ENCODE measurements at regions not wholly inside any gene's neighbourhood (a gene's known extent, or its start where the extent isn't known, plus 50 kb on each side); places are given as distances from the start of the nearest gene placed in this dataset.

DNA sequence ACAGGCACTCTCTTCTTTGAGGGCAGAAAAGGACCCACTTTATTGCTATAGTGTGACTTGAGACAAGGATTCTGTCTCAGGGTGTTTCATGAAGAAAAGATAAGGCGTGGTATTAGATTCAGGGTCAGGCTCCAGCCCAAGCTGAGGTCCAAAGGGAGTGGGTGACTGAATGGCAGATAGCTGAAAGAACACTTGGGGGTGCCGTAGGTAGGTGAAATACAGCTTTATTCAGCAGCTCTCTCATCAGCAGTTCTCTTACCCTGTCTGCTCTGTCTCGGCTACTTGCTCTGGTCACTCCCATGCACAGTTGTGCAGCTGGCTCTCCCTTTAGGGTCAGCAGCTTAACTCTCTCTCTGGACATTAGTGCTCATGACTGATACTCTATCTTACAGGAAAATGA is 379.9 kb downstream of the LPIN1 start:
- DNase-seq, result no peak

DNA sequence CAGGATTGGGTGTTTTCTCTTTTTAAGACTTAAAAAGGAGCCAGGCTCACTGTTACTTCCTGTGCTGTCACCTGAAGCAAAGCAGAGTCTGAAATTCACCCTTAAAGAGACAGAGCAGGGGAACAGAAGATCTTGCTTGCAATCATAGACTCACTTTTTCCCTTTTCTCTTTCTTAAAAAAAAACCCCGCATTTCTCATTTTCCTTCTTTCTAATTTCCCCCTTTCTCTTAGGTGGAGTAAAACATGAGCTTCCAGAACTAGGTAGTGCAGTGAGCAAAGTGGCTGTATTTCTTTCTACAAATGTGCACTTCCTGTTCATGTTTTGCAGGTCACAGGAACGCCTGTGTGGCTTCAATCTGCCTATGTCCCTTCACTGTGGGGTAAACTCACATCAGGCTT is 381.2 kb downstream of the LPIN1 start:
- no peak for DNase-seq

DNA sequence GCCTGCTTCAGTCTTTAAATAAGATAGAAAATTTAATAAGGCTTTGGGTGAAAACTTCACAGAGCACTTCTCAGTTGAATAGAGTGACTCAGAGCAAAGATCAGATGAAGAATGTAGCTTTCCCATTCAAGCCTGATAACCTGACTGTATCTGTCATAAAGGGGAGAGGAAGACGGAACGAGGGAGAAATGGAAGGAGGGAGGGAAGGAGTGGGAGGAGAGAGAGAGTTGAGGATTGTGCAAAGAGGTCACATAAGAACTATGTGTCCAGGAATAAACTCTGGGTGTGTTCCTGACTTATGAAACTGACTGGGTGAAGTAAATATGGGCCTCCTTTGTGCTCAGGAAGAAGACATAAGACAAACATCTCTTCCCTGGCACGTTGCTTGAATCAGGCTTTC is 385.5 kb downstream of the LPIN1 start:
- no peak for DNase-seq

DNA sequence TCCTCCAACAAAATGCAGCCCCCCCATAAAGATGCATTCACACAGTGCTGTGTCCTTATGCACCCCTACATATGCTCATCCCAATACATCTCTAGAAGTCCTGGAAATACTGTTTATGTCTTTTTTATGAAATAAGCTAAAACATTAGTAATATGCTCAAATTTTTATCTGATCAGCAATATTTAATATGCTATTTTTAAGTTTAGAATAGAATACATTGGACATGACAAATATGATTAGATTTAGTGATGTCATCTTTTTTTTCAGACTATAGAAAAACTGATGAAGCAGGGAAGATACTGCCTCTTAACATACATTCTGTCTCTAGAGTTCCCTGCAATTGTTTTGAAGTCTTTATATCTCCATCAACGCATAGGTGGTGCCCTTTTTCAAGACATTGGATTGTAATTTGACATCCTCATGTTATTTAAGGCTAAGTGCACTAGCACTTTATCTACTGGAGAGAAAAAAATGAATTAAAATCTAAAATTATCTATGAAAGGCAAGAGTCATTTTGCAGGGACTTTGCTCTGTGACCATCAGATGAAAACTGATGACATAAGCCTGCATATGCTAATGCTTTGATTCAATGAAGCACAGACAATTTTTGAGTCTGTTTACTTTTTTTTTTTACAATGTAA is 395.3 kb downstream of the LPIN1 start:
- DNase-seq, result no peak

DNA sequence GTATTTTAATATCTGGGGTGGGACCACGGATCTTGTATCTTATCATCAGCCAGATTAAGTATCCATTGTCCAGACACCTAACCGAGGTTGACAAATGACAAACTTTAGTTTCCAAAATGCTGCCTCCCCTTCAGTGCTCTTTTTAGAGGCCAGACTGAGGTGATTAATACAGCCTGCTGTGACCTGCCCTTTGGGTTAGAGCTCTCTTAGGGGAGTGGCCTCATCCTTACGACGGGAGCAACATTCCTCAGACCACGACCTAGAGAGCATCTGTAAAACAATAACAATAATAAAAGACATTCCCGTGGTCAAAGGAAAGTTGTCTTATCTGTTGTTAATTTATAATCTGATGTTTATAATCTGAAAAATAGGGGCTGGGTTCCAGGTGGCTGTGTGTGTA is 405.3 kb downstream of the LPIN1 start:
- DNase-seq, result no peak

DNA sequence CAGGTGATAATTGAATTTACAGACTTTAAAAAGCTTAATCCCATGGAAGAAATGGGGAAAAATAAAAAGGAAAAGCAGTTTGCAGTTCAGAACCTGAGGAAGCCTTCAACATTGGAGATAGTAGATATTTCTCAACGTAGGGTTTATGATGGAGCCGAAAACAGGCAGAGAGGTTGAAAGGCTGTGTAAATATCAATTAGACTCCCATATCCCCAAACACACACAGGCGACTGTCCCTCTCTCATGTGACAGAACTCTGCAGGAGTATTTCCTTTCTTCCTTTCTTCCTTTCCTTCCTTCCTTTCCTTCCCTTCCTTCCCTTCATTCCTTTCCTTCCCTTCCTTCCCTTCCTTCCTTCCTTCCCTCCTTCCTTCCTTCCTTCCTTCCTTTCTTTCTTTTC is 406.5 kb downstream of the LPIN1 start:
- no peak for DNase-seq

DNA sequence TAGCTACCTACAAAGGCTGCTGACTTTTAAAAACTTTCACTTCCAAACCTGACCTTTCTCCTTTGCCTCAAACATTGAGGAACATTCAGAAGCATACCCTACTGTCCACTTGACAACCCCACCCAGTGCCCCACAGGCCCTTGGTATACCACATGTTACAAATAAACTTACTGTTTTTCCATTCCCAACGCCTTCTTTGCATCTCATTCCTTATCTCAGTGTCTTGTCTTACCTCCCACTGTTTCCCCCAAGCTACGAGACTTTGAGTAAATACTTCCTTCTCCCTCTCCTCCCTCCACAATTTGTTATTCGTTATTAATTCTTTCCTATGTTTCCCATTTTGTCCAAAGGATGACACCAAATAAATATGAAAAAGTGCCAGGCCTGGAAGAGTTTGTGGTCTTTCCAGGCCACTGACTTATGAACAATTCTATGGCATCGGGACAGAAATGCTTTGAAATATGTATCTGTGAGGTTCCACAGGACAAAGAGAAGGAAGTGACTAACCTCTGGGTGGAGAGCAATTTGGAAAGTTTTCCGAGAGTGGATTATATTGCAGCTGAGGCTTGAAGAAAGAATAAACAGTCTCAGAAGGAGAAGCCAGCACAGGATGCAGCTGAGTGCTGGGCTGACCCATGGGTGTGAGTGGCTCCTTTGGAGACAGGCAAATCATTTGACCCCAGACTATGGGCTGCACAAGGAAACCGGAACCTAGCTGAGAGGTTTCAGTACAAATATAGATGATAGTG is 409.0 kb downstream of the LPIN1 start:
- no peak for DNase-seq

DNA sequence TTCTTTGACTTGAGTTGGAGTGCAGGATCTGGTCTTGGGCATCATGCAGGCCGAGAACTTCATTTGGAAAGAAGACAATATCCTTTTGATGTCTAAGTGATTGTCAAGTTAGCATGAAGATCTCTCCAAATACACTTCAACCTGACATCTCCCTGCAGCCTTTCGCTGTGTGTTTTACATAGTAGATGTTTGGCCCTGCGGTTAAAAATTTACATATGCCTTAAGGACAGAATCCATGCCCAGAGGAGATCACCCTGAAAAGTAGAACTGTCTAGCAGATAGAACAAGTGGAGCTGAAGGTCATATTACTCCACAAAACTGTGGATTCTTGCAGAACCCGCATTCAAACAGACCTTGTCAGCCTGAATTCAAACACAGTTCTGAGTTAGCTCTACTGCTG is 409.9 kb downstream of the LPIN1 start:
- DNase-seq, result no peak

DNA sequence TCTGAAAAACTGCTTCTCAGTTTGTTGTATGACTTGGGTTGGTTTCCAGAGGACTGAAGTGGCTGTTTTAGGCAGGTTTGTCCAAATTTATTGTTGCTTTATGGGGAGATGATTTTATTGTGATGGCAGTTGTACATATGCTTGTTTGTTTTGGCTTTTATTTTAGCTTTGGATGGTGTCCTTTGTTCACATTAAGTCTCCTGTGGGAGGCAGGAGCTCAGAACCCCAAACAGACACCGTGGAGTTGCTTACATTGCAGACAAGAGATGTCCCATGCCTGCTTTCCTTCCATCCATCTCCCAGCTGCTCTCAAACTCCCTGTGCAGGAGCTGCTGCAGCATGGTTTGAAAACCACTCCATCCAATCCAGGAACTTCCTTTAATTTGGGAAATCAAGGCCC is 414.7 kb downstream of the LPIN1 start:
- no peak for DNase-seq

DNA sequence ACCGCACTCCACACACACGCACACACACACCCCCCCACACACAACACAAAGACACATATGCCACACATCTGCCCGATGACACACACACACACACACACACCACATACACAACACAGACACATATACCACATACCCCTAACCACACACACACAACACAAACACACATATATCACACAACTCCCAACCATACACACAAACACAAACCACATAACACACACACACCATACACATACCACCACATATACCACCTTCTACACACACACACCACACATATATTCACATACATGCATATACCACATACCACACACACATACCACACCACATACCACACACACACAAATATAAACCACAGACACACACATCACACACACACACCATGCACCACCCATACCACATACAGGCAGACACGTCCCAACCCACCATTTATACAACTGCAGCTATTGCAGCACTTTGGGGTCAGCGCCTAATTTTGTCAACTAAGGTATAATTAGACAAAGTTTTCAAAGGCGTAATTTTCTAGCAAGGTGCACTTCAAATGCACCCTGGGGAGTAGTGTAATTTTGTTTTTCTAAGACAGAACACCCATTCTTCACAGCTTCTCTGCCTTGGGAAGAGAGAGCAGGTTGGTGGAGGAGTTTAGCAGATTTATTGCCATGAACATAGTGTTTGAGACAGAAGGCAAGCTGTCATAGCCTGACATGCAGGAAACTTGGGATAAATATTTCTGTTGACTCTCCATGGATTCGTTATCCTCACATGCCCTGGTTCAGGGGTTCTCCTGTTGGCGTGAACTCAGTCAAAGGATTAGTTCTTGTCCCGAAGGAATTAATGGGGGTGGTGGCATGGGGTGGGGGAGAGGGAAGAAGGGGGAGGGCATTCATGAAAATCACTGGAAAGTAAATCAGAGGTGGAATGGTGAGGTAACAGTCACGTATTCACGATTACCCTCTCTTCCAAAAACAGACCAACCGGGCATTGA is 416.1 kb downstream of the LPIN1 start:
- DNase-seq, result no peak

DNA sequence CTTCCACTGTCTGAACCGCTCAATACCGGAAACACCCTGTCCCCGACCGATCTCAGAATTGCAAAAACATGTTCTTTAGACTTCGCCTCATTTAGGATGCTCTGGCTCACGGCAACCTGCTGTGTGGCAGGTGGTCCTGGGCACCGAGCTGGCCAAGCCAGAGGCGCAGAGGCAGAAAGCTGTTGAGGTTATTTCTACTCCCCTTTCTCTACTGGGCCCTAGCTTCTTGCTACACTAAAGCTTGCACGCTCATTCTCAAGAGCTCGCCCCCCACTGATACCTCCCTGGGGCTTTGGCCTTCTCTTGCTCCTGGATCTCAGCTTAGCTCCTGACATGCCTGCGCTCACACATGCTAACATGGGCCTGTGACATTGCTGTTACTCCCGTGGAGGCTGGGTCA is 417.4 kb downstream of the LPIN1 start:
- DNase-seq, result no peak

DNA sequence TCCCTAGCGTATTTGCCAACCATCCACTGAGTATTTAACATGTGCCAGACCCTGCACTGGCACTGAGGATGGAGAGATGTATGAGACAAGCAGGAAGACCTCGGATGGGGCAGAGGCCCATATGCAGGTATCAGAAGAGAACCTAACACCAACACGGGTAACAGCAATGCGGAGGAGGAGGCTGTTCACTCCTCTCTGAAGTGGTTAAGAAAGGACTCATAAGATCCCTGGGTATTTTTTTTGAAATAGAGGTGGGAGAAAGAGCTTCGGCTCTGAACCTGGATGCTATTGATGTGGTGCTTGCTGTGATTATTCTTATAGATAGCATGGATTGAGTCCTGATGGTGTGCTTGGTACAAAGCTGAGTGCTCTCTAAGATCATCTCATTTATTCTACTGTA is 418.3 kb downstream of the LPIN1 start:
- DNase-seq, result no peak

DNA sequence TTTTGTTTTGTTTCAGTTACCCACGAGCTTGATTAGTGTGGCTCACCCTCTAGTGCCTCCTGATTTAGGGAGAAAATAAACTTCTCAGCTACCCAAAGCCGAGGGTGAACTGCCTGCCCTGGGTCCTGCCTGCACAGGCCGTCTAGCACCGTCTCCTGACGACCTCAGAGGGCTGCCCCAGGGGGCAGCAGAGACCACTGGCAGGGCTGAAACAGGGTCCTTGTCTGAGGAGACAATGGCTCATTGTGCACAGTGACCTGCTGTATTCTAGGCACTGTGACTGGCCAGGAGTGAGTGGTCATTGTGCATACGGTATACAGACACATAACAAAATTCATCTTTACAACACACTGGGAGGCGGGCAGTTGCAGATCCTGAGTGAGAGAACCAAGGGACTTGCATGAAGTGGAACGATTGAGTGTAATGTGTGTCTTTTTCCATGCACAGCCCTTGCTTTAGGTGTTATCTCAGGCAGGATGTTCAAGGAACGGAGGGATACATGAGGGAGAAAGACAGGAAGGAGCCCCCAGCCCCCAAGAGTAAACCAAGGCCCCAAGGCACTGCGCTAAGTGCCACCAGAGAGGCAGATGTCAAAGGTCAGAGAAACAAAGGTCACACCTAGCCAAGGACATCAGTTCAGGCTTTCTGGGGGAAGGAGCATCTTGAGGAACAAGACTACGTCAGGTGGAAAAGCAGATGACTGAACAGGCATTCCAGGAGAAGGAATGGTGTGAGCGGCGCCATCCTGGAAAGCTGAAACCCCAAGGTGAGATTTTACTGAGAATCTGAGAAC is 421.3 kb downstream of the LPIN1 start:
- DNase-seq, result no peak

DNA sequence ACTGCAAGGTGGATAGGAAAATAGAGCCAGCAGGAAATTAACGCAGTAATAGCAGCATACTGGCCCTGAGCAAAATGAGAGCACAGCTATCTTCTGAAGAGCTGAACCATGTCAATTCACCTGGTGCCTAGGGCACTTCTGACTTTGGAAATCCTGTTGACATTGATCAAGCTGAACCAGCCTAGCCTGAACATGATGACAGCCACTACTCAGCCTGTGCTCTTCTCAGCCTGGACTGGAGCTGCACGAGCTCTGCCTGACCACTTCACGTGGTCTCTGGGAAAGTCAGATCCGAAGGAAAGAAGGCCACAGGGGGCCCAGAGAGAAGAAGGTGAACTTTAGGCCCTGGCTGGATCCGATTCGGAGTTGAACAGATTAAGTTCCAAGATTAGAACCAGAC is 421.9 kb downstream of the LPIN1 start:
- no peak for DNase-seq

DNA sequence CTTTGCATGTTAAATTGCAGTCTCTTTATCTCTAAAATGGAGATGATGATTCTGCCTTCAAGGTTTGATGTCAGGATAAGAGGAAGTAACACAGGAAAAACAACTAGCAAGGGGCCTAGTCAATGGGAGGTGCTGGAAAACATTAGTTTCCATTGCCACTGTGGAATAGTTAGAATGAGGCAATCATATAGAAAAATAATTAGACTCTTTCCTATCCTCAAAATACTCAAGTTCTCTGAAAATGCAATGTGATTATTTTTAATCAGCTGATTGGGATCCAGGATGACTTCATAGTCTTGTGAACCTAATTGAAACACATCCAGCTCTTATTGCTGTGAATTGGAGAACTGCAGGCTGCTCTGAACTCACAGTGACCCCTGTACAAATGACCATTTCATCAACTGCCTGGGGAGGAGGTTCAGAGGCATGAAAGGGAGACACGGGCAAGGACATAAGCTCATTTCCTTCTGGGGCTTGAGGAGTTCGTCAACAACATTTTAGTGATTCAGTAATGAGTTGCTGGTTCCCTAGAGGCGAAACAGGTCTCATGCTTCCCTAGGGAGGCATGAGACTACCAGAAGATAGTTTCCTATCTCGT is 422.5 kb downstream of the LPIN1 start:
- DNase-seq, result no peak

DNA sequence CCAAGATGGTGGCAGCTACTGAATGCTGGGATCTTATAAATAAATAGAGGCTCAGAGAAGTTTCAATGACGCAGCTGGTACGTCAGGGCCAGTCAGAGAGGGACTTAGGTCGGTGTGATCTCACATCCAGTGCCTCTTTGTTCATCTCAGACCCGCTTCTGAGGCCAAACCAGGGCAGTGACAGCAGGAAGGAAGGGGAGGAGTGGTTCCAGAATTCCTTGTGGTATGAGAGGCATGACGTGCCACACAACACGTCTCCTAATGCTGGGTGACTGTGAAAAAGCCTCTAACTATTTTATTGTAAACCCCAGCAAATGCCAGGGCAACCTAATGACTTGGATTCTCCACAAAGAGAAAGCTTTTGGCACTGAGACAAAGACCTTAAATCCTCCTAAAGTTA is 423.3 kb downstream of the LPIN1 start:
- no peak for DNase-seq

DNA sequence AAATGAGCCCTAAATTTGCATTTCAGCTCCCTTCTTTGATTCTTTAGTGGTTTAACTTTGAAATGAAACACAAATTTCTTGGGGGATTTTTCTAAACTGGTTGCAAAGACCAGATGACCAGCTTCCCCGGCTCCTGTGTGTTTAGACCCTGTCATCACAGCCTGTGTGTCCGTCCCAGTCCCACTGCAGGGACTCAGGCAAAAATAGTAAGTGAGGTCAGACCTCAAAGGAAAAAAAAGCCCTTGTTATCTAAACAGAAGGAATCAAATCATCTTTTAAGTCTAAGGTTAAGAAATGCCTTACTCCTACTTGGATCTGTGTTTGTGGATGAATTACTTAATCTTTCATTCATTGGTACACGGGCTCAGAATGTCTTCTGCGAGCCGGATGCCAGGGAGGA is 423.7 kb downstream of the LPIN1 start:
- DNase-seq, result no peak

DNA sequence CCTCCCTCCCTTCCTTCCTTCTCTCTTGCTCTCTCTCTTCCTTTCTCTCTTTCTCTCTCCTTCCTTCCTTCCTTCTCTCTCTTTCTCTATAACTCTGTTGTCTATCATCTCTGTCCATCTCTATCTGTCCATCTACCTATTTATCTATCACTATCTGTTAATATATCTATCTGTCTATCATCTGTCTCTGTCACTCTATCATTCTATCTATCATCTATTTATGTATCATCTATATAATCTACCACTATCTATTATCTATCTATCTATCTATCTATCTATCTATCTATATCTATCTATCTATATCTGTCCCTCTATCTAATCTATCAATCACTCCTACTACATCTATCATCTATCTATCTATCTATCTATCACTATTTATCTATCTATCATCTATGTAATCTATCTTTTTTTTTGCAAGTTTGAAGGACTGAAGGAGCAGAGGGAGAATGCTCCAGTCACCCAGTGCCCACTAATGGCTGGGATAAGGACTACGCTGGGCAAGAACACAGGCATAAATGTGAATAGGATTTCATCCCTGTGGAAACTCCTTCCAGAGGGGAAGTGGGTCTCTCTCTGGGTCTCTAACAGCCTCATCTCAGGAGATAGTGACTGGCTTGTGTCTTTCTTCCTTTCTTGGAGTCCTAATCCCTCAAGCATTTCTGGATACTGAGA is 427.0 kb downstream of the LPIN1 start:
- no peak for DNase-seq

DNA sequence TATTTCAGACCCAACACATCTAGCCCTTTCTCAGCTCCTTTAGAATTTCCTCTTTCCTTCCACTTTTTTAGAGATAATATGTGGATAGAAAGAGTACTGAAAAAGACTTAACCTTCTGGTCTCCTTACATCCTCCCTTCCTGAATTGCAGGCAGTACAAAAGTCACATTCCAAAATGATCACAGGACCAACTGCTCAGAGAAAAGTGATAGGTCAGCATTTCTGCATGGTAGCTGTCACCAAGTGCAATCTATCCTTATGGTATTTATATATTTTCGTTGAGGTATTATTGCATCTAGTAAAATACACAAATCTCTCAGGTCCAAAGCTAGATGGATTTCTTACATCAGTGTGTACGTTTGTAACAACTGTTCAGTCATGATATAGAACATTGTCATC is 427.5 kb downstream of the LPIN1 start:
- no peak for DNase-seq

DNA sequence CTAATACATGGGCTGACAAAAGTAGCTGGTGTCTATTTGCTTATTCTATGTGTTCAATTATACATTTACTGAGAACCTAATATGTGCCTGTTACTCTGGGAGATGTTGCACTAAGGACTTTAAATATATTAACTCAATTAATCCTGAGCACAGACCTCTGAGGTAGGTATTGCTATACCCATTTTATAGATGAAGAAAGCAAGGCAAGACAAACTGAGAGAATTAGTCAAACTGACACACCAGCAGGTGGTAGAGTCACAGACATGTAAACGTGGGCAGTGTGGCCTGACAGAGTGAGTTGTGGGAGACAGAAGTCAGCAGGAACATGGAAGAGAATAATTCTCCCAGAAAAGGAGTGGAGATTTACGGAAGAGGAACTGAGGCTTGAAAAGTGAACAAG is 428.9 kb downstream of the LPIN1 start:
- DNase-seq, result no peak

DNA sequence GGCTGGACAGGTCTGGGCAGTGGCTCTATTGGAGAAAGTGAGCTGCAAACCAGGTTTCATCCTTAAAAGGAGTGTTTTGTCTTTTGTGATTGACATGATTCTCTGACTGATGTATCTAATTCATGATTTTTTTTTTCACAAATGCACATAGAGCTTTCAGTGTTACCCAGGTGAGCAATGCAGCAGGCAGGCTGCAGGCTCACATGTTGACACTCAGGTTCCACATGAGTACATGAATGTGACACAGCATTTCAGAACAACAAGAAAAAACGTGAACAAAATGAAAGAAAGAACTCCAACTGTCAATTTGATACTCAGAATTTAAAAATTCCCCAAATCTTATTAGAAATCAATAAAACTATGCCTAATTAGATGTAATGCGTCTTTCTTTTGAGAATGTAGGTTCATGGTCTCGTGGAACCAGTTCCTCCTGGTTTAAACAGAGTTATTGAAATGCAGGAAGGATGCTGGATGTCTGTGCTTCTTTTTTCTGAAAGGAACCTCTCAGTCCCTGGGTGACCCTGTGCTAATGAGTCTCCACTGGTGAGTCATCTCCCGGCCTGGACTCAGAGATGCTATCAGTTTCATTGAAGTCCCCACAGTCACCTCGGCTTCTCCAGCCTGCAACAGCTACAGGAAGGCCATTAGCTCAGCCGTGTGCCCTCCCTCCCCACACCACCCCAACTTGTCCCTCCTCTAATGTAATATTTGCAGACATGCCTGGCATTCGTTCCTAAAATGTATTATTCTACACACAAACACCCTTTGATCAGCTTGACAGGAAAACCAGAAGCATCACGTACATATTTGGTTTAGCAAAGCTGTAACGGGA is 430.4 kb downstream of the LPIN1 start:
- no peak for DNase-seq
